Osteocyte (in vitro differentiated cells): ENCODE measurements at regions not wholly inside any gene's neighbourhood (a gene's known extent, or its start where the extent isn't known, plus 50 kb on each side); places are given as distances from the start of the nearest gene placed in this dataset.

Experiments used
- DNase-seq: peaks from one replicate; pipeline ENCODE4 v3.0.0; 2021; ENCODE audit warnings: mixed read lengths; ENCODE audit not compliant: unreplicated experiment; ENCODE audit errors: extremely low spot score
- H3K27ac Mint-ChIP-seq: one replicate; pipeline ENCODE4 v1.8.0; 2021; ENCODE audit warnings: mild to moderate bottlenecking, mixed read lengths; ENCODE audit not compliant: unreplicated experiment
- H3K27me3 Mint-ChIP-seq: one replicate; pipeline ENCODE4 v1.8.0; 2021; ENCODE audit warnings: mixed read lengths; ENCODE audit not compliant: unreplicated experiment
- H3K36me3 Mint-ChIP-seq: one replicate; pipeline ENCODE4 v1.8.0; 2021; ENCODE audit warnings: mixed read lengths; ENCODE audit not compliant: unreplicated experiment
- H3K4me1 Mint-ChIP-seq: one replicate; pipeline ENCODE4 v1.8.0; 2021; ENCODE audit warnings: mixed read lengths; ENCODE audit not compliant: unreplicated experiment
- H3K4me3 Mint-ChIP-seq: one replicate; pipeline ENCODE4 v1.8.0; 2021; ENCODE audit warnings: mild to moderate bottlenecking, moderate library complexity, mixed read lengths; ENCODE audit not compliant: unreplicated experiment
- H3K9me3 Mint-ChIP-seq: one replicate; pipeline ENCODE4 v1.8.0; 2021; ENCODE audit warnings: mixed read lengths; ENCODE audit not compliant: unreplicated experiment
- TF ChIP-seq, protein P1 (sequence below): fragments of 200-600 bp; sonication (generic); IDR thresholded peaks from 2 replicates; pipeline ENCODE4 v1.5.0; 2021; ENCODE audit warnings: antibody characterized with exemption, mild to moderate bottlenecking, moderate library complexity

GRCh38 chr10:107616463-107617410, 452.2 kb upstream of the SORCS1 start:
- Mint-ChIP-seq H3K27ac (no peak overlapping the region), H3K27me3 (no peaks in the 10 kb centered on the region), H3K4me3 (no peak overlapping the region), H3K4me1 (peaks cover 9% of the 10 kb centered on the region), H3K9me3 (peaks cover 11% of the 10 kb centered on the region), H3K36me3 (no peaks in the 10 kb centered on the region)
- DNase-seq: no peak
- TF ChIP-seq, protein P1, sequence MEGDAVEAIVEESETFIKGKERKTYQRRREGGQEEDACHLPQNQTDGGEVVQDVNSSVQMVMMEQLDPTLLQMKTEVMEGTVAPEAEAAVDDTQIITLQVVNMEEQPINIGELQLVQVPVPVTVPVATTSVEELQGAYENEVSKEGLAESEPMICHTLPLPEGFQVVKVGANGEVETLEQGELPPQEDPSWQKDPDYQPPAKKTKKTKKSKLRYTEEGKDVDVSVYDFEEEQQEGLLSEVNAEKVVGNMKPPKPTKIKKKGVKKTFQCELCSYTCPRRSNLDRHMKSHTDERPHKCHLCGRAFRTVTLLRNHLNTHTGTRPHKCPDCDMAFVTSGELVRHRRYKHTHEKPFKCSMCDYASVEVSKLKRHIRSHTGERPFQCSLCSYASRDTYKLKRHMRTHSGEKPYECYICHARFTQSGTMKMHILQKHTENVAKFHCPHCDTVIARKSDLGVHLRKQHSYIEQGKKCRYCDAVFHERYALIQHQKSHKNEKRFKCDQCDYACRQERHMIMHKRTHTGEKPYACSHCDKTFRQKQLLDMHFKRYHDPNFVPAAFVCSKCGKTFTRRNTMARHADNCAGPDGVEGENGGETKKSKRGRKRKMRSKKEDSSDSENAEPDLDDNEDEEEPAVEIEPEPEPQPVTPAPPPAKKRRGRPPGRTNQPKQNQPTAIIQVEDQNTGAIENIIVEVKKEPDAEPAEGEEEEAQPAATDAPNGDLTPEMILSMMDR: no peak

- Mint-ChIP-seq H3K36me3 (no peaks in the 10 kb centered on the region), H3K27ac (peak overlapping the region; percentile 21), H3K9me3 (peaks cover 11% of the 10 kb centered on the region), H3K4me1 (peaks cover 9% of the 10 kb centered on the region), H3K4me3 (no peak overlapping the region), H3K27me3 (no peaks in the 10 kb centered on the region)
- DNase-seq: no peak
- TF ChIP-seq, protein P1: no peak
Measured at GRCh38 chr10:107616031-107616430, 451.5 kb upstream of the SORCS1 start.

- Mint-ChIP-seq H3K9me3 (peaks cover 11% of the 10 kb centered on the region), H3K36me3 (no peaks in the 10 kb centered on the region), H3K4me1 (peaks cover 9% of the 10 kb centered on the region), H3K27ac (no peak overlapping the region), H3K4me3 (no peak overlapping the region), H3K27me3 (no peaks in the 10 kb centered on the region)
- no peak for DNase-seq
- TF ChIP-seq, protein P1: no peak
Measured at GRCh38 chr10:107614939-107615685, 450.6 kb upstream of the SORCS1 start.

- no peak overlapping the region for H3K4me3 Mint-ChIP-seq
- H3K4me1 Mint-ChIP-seq: peaks cover 6% of the 10 kb centered on the region
- DNase-seq: no peak
- H3K27ac Mint-ChIP-seq: no peak overlapping the region
- no peaks in the 10 kb centered on the region for H3K36me3 Mint-ChIP-seq
- TF ChIP-seq, protein P1: no peak
- H3K27me3 Mint-ChIP-seq: no peaks in the 10 kb centered on the region
- H3K9me3 Mint-ChIP-seq: peaks cover 5% of the 10 kb centered on the region
Measured at GRCh38 chr10:107611115-107611514, 446.6 kb upstream of the SORCS1 start.

DNA sequence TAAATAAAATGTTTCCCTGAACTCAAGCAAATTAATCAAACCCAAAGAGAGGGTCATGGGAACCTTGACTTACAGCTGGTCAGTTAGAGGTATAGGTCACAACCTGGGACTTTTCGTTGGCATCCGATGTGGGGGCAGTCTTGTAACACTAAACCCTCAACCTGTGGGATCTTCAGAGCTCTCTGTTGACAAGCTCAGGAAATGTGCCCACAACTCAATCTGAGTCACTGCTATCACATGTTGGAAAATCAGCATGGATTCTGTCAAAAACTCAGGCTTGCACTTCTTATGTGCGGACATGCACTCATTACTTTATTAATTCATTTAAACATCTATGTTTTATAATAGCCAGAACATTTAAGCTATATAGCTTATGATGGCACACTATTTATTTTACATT, 424.6 kb upstream of the SORCS1 start:
- no peak overlapping the region for H3K4me3 Mint-ChIP-seq
- peaks cover 37% of the 10 kb centered on the region for H3K9me3 Mint-ChIP-seq
- no peaks in the 10 kb centered on the region for H3K27me3 Mint-ChIP-seq
- no peaks in the 10 kb centered on the region for H3K4me1 Mint-ChIP-seq
- no peak overlapping the region for H3K27ac Mint-ChIP-seq
- TF ChIP-seq, protein P1: no peak
- DNase-seq: no peak
- no peaks in the 10 kb centered on the region for H3K36me3 Mint-ChIP-seq
